IPS-18c (cell line): ENCODE measurements at regions not wholly inside any gene's neighbourhood (a gene's known extent, or its start where the extent isn't known, plus 50 kb on each side); places are given as distances from the start of the nearest gene placed in this dataset.
"Not testable (repeated sequence)": the region's sequence is repeated elsewhere in the genome, so short reads cannot be mapped to it uniquely, and the experiment has no call there.

Experiments used
- H3K4me3 ChIP-seq: 2 replicates; pipeline ENCODE4 v1.7.0; 2013; ENCODE audit warnings: low read depth, mild to moderate bottlenecking, low read length, moderate library complexity; ENCODE audit not compliant: insufficient read depth
- H3K9me3 ChIP-seq: one replicate; pipeline ENCODE4 v1.6.1; 2013; ENCODE audit warnings: mild to moderate bottlenecking, low read length, moderate library complexity; ENCODE audit not compliant: control insufficient read depth, insufficient read depth

GRCh38 chr15:96442076-96442475 is 111.6 kb downstream of the NR2F2 start:
- Histone ChIP-seq H3K4me3 (no peak overlapping the region), H3K9me3 (no peaks in the 10 kb centered on the region)

- no peak overlapping the region for H3K4me3 ChIP-seq
- no peaks in the 10 kb centered on the region for H3K9me3 ChIP-seq
Observed at GRCh38 chr15:96444865-96445264, 114.4 kb downstream of the NR2F2 start.

GRCh38 chr15:96448923-96449322 is 118.4 kb downstream of the NR2F2 start:
- H3K4me3 ChIP-seq, result no peak overlapping the region

GRCh38 chr15:96457841-96458240 is 127.3 kb downstream of the NR2F2 start:
- Histone ChIP-seq H3K9me3 (no peaks in the 10 kb centered on the region), H3K4me3 (no peak overlapping the region)

More at GRCh38 chr15:96448923-96449322, 118.4 kb downstream of the NR2F2 start:
- no peaks in the 10 kb centered on the region for H3K9me3 ChIP-seq

GRCh38 chr15:96460106-96460505 is 129.6 kb downstream of the NR2F2 start:
- no peak overlapping the region for H3K4me3 ChIP-seq
- no peaks in the 10 kb centered on the region for H3K9me3 ChIP-seq

GRCh38 chr15:96462768-96463750 is 132.6 kb downstream of the NR2F2 start:
- Histone ChIP-seq H3K9me3 (no peaks in the 10 kb centered on the region), H3K4me3 (no peak overlapping the region)

- Histone ChIP-seq H3K9me3 (no peaks in the 10 kb centered on the region), H3K4me3 (no peak overlapping the region)
Observed at GRCh38 chr15:96466389-96466947, 136.0 kb downstream of the NR2F2 start.

GRCh38 chr15:96468036-96468435 is 137.5 kb downstream of the NR2F2 start:
- no peak overlapping the region for H3K4me3 ChIP-seq
- H3K9me3 ChIP-seq, result no peaks in the 10 kb centered on the region

GRCh38 chr15:96470681-96471310 is 140.3 kb downstream of the NR2F2 start:
- H3K9me3 ChIP-seq, result no peaks in the 10 kb centered on the region
- no peak overlapping the region for H3K4me3 ChIP-seq

- no peak overlapping the region for H3K4me3 ChIP-seq
- no peaks in the 10 kb centered on the region for H3K9me3 ChIP-seq
Observed at GRCh38 chr15:96472681-96473080, 142.2 kb downstream of the NR2F2 start.

- Histone ChIP-seq H3K4me3 (no peak overlapping the region), H3K9me3 (no peaks in the 10 kb centered on the region)
Observed at GRCh38 chr15:96473556-96473955, 143.1 kb downstream of the NR2F2 start.

GRCh38 chr15:96474231-96474664 is 143.7 kb downstream of the NR2F2 start:
- no peak overlapping the region for H3K4me3 ChIP-seq
- H3K9me3 ChIP-seq, result no peaks in the 10 kb centered on the region

GRCh38 chr15:96477227-96477626 is 146.7 kb downstream of the NR2F2 start:
- no peak overlapping the region for H3K4me3 ChIP-seq
- no peaks in the 10 kb centered on the region for H3K9me3 ChIP-seq

GRCh38 chr15:96484412-96484811 is 153.9 kb downstream of the NR2F2 start:
- H3K9me3 ChIP-seq, H3K4me3 ChIP-seq: not testable (repeated sequence)

- Histone ChIP-seq H3K9me3 (no peaks in the 10 kb centered on the region), H3K4me3 (no peak overlapping the region)
Observed at GRCh38 chr15:96484830-96485229, 154.3 kb downstream of the NR2F2 start.

- H3K9me3 ChIP-seq, result no peaks in the 10 kb centered on the region
- H3K4me3 ChIP-seq, result no peak overlapping the region
Observed at GRCh38 chr15:96487245-96487644, 156.7 kb downstream of the NR2F2 start.

- H3K9me3 ChIP-seq, H3K4me3 ChIP-seq: not testable (repeated sequence)
Observed at GRCh38 chr15:96491066-96491699, 160.7 kb downstream of the NR2F2 start.
